ENCODE measurements at regions not wholly inside any gene's neighbourhood (a gene's known extent, or its start where the extent isn't known, plus 50 kb on each side); places are given as distances from the start of the nearest gene placed in this dataset.

GRCh38 chr3:116958291-116958690, 248.7 kb downstream of the TUSC7 start:
- no peak for TF ChIP-seq REST (IDR thresholded peaks at IDR 0.05; ENCODE audit: insufficient read depth in 1 of 2, low read depth in 2 of 2, low read length in 2 of 2)
- TF ChIP-seq POLR2AphosphoS5 (IDR thresholded peaks at IDR 0.05; ENCODE audit: low read depth, low read length), result no peak

Data from PFSK-1 (cell line).